Central memory CD8-positive, alpha-beta T cell (primary cell): ENCODE measurements at regions not wholly inside any gene's neighbourhood (a gene's known extent, or its start where the extent isn't known, plus 50 kb on each side); places are given as distances from the start of the nearest gene placed in this dataset.

Source experiments
- ATAC-seq: fragments of 150-1000 bp; cut with Tn5 transposase; replicated peaks from 2 replicates; pipeline ENCODE4 v1.10.0; 2022; ENCODE audit warnings: mild to moderate bottlenecking, moderate FRiP score, moderate number of reproducible peaks; ENCODE audit not compliant: poor library complexity, severe bottlenecking; ENCODE audit errors: extremely low read depth
- DNase-seq, 2 donors: peaks; one replicate each; pipeline ENCODE4 v3.0.0; 2021; ENCODE audit warnings: low spot score in 2 of 2
- H3K27ac Mint-ChIP-seq: one replicate; pipeline ENCODE4 v1.8.0; 2022; ENCODE audit warnings: low read depth, mild to moderate bottlenecking, moderate library complexity, mixed read lengths
- H3K27me3 Mint-ChIP-seq: one replicate; pipeline ENCODE4 v1.8.0; 2022; ENCODE audit warnings: mixed read lengths
- H3K36me3 Mint-ChIP-seq: one replicate; pipeline ENCODE4 v1.8.0; 2022; ENCODE audit warnings: mild to moderate bottlenecking, moderate library complexity, mixed read lengths; ENCODE audit not compliant: insufficient read depth
- H3K4me1 Mint-ChIP-seq: one replicate; pipeline ENCODE4 v1.8.0; 2022; ENCODE audit warnings: mixed read lengths
- H3K4me3 Mint-ChIP-seq: one replicate; pipeline ENCODE4 v1.8.0; 2022; ENCODE audit warnings: mild to moderate bottlenecking, moderate library complexity, mixed read lengths
- H3K9me3 Mint-ChIP-seq: one replicate; pipeline ENCODE4 v1.8.0; 2022; ENCODE audit warnings: mixed read lengths

- Mint-ChIP-seq H3K4me1 (no peaks in the 10 kb centered on the region), H3K36me3 (no peaks in the 10 kb centered on the region), H3K27me3 (no peaks in the 10 kb centered on the region), H3K27ac (no peak overlapping the region), H3K9me3 (peaks cover 24% of the 10 kb centered on the region), H3K4me3 (no peak overlapping the region)
- ATAC-seq = no peak
- no peak for DNase-seq
Measured at GRCh38 chr21:16979574-16979973, 533.3 kb upstream of the CXADR start.

- ATAC-seq = no peak
Measured at GRCh38 chr21:16983420-16983819, 529.4 kb upstream of the CXADR start.

GRCh38 chr21:16992448-16992847 lies 520.4 kb upstream of the CXADR start:
- DNase-seq (no peak), ATAC-seq (no peak)
- H3K36me3 Mint-ChIP-seq = no peaks in the 10 kb centered on the region

More at GRCh38 chr21:16983420-16983819, 529.4 kb upstream of the CXADR start:
- Mint-ChIP-seq H3K27ac (no peak overlapping the region), H3K36me3 (no peaks in the 10 kb centered on the region), H3K4me1 (no peaks in the 10 kb centered on the region), H3K4me3 (no peak overlapping the region), H3K27me3 (no peaks in the 10 kb centered on the region), H3K9me3 (peaks cover 19% of the 10 kb centered on the region)
- DNase-seq = no peak

GRCh38 chr21:16993416-16994038 lies 519.3 kb upstream of the CXADR start:
- Mint-ChIP-seq H3K27me3 (no peaks in the 10 kb centered on the region), H3K9me3 (peaks cover 8% of the 10 kb centered on the region), H3K36me3 (no peaks in the 10 kb centered on the region), H3K27ac (no peak overlapping the region), H3K4me1 (no peaks in the 10 kb centered on the region), H3K4me3 (no peak overlapping the region)
- DNase-seq (no peak), ATAC-seq (no peak)

More at GRCh38 chr21:16992448-16992847, 520.4 kb upstream of the CXADR start:
- H3K27me3 Mint-ChIP-seq = no peaks in the 10 kb centered on the region
- no peak overlapping the region for H3K27ac Mint-ChIP-seq
- H3K9me3 Mint-ChIP-seq = peaks cover 11% of the 10 kb centered on the region
- H3K4me3 Mint-ChIP-seq = no peak overlapping the region
- no peaks in the 10 kb centered on the region for H3K4me1 Mint-ChIP-seq

- no peaks in the 10 kb centered on the region for H3K27me3 Mint-ChIP-seq
- no peak overlapping the region for H3K27ac Mint-ChIP-seq
- no peak for ATAC-seq
- H3K9me3 Mint-ChIP-seq = peaks cover 17% of the 10 kb centered on the region
- no peak for DNase-seq
- no peaks in the 10 kb centered on the region for H3K4me1 Mint-ChIP-seq
- no peak overlapping the region for H3K4me3 Mint-ChIP-seq
- H3K36me3 Mint-ChIP-seq = no peaks in the 10 kb centered on the region
Measured at GRCh38 chr21:17002594-17003257, 510.1 kb upstream of the CXADR start.

GRCh38 chr21:17003258-17003615 lies 509.6 kb upstream of the CXADR start:
- Mint-ChIP-seq H3K4me1 (no peaks in the 10 kb centered on the region), H3K4me3 (no peak overlapping the region), H3K36me3 (no peaks in the 10 kb centered on the region), H3K9me3 (peaks cover 17% of the 10 kb centered on the region), H3K27me3 (no peaks in the 10 kb centered on the region), H3K27ac (no peak overlapping the region)
- no peak for ATAC-seq
- DNase-seq = no peak

- no peak overlapping the region for H3K27ac Mint-ChIP-seq
- no peaks in the 10 kb centered on the region for H3K4me1 Mint-ChIP-seq
- H3K4me3 Mint-ChIP-seq = no peak overlapping the region
- peaks cover 15% of the 10 kb centered on the region for H3K9me3 Mint-ChIP-seq
- H3K36me3 Mint-ChIP-seq = no peaks in the 10 kb centered on the region
- ATAC-seq (no peak), DNase-seq (no peak)
- H3K27me3 Mint-ChIP-seq = no peaks in the 10 kb centered on the region
Measured at GRCh38 chr21:17003763-17004373, 509.0 kb upstream of the CXADR start.

GRCh38 chr21:17032141-17032655 lies 480.6 kb upstream of the CXADR start:
- H3K36me3 Mint-ChIP-seq = no peaks in the 10 kb centered on the region
- no peak for DNase-seq
- ATAC-seq = no peak
- no peak overlapping the region for H3K4me3 Mint-ChIP-seq
- no peaks in the 10 kb centered on the region for H3K27me3 Mint-ChIP-seq
- no peaks in the 10 kb centered on the region for H3K4me1 Mint-ChIP-seq
- H3K27ac Mint-ChIP-seq = no peak overlapping the region
- peaks cover 29% of the 10 kb centered on the region for H3K9me3 Mint-ChIP-seq

GRCh38 chr21:17044696-17045095 lies 468.1 kb upstream of the CXADR start:
- DNase-seq (no peak), ATAC-seq (no peak)
- H3K4me3 Mint-ChIP-seq = no peak overlapping the region
- H3K36me3 Mint-ChIP-seq = no peaks in the 10 kb centered on the region
- no peak overlapping the region for H3K27ac Mint-ChIP-seq
- no peaks in the 10 kb centered on the region for H3K4me1 Mint-ChIP-seq
- peaks cover 28% of the 10 kb centered on the region for H3K9me3 Mint-ChIP-seq
- H3K27me3 Mint-ChIP-seq = no peaks in the 10 kb centered on the region

GRCh38 chr21:17045214-17045853 lies 467.5 kb upstream of the CXADR start:
- Mint-ChIP-seq H3K4me3 (no peak overlapping the region), H3K4me1 (no peaks in the 10 kb centered on the region), H3K27me3 (no peaks in the 10 kb centered on the region), H3K36me3 (no peaks in the 10 kb centered on the region), H3K9me3 (peaks cover 28% of the 10 kb centered on the region), H3K27ac (no peak overlapping the region)
- no peak for ATAC-seq
- no peak for DNase-seq

- Mint-ChIP-seq H3K36me3 (no peaks in the 10 kb centered on the region), H3K9me3 (peaks cover 17% of the 10 kb centered on the region), H3K27me3 (no peaks in the 10 kb centered on the region), H3K4me1 (no peaks in the 10 kb centered on the region), H3K4me3 (no peak overlapping the region), H3K27ac (no peak overlapping the region)
- no peak for DNase-seq
- ATAC-seq = no peak
Measured at GRCh38 chr21:17048974-17049373, 463.9 kb upstream of the CXADR start.

GRCh38 chr21:17050156-17050555 lies 462.7 kb upstream of the CXADR start:
- no peaks in the 10 kb centered on the region for H3K4me1 Mint-ChIP-seq
- no peak overlapping the region for H3K27ac Mint-ChIP-seq
- peaks cover 17% of the 10 kb centered on the region for H3K9me3 Mint-ChIP-seq

More at GRCh38 chr21:17050156-17050555, 462.7 kb upstream of the CXADR start:
- Mint-ChIP-seq H3K36me3 (no peaks in the 10 kb centered on the region), H3K4me3 (no peak overlapping the region), H3K27me3 (no peaks in the 10 kb centered on the region)
- DNase-seq = no peak
- no peak for ATAC-seq
